H9 (cell line): ENCODE measurements at regions not wholly inside any gene's neighbourhood (a gene's known extent, or its start where the extent isn't known, plus 50 kb on each side); places are given as distances from the start of the nearest gene placed in this dataset.

Experiments
- DNase-seq: peaks from one replicate; pipeline ENCODE4 v3.0.0-alpha.2; 2017
- H2AFZ ChIP-seq: one replicate; pipeline ENCODE4 v1.6.1; 2013; ENCODE audit warnings: mild to moderate bottlenecking, low read length, control low read depth, moderate library complexity
- H2AK5ac ChIP-seq: 2 replicates; pipeline ENCODE4 v1.6.1; 2013; ENCODE audit warnings: low read length, control low read depth, mixed read lengths; ENCODE audit not compliant: insufficient read length
- H2BK120ac ChIP-seq: one replicate; pipeline ENCODE4 v1.6.1; 2013; ENCODE audit warnings: low read depth, mild to moderate bottlenecking, low read length, control low read depth, inconsistent platforms; ENCODE audit not compliant: poor library complexity, severe bottlenecking
- H2BK12ac ChIP-seq: 2 replicates; pipeline ENCODE4 v1.6.1; 2013; ENCODE audit warnings: low read length, control low read depth, mixed read lengths, low read depth; ENCODE audit not compliant: insufficient read length
- H2BK15ac ChIP-seq: 2 replicates; pipeline ENCODE4 v1.6.1; 2013; ENCODE audit warnings: low read depth, low read length, control low read depth
- H2BK20ac ChIP-seq: one replicate; pipeline ENCODE4 v1.6.1; 2013; ENCODE audit warnings: low read depth, mild to moderate bottlenecking, low read length, control low read depth, inconsistent platforms; ENCODE audit not compliant: poor library complexity, severe bottlenecking
- H2BK5ac ChIP-seq: 2 replicates; pipeline ENCODE4 v1.6.1; 2013; ENCODE audit warnings: low read length, control low read depth, mixed read lengths; ENCODE audit not compliant: insufficient read length
- H3K14ac ChIP-seq: 2 replicates; pipeline ENCODE4 v1.6.1; 2013; ENCODE audit warnings: low read length, control low read depth; ENCODE audit not compliant: insufficient read depth
- H3K18ac ChIP-seq: 2 replicates; pipeline ENCODE4 v1.6.1; 2013; ENCODE audit warnings: low read depth, mild to moderate bottlenecking, mixed read lengths, low read length, control low read depth; ENCODE audit not compliant: insufficient read length
- H3K23ac ChIP-seq: 2 replicates; pipeline ENCODE4 v1.6.1; 2013; ENCODE audit warnings: low read length, control low read depth, mixed read lengths, low read depth; ENCODE audit not compliant: insufficient read length
- H3K23me2 ChIP-seq: 2 replicates; pipeline ENCODE4 v1.6.1; 2013; ENCODE audit warnings: low read depth, mild to moderate bottlenecking, mixed read lengths, low read length, control low read depth; ENCODE audit not compliant: insufficient read length, poor library complexity, severe bottlenecking
- H3K27ac ChIP-seq: 2 replicates; pipeline ENCODE4 v1.5.1; 2013; ENCODE audit warnings: low read length, control low read depth, mixed read lengths, low read depth; ENCODE audit not compliant: insufficient read length
- H3K27me3 ChIP-seq: 2 replicates; pipeline ENCODE4 v1.6.1; 2013; ENCODE audit warnings: low read length, control low read depth, inconsistent platforms; ENCODE audit not compliant: insufficient read depth
- H3K4ac ChIP-seq: 2 replicates; pipeline ENCODE4 v1.6.1; 2013; ENCODE audit warnings: low read depth, mild to moderate bottlenecking, control low read depth, inconsistent platforms, low read length, moderate library complexity
- H3K4me1 ChIP-seq: 2 replicates; pipeline ENCODE4 v1.6.1; 2013; ENCODE audit warnings: low read length, control low read depth, inconsistent platforms; ENCODE audit not compliant: insufficient read depth
- H3K4me2 ChIP-seq: 2 replicates; pipeline ENCODE4 v1.6.1; 2013; ENCODE audit warnings: low read length, control low read depth, mixed read lengths; ENCODE audit not compliant: insufficient read length, insufficient read depth
- H3K56ac ChIP-seq: 2 replicates; pipeline ENCODE4 v1.6.1; 2013; ENCODE audit warnings: low read depth, mild to moderate bottlenecking, mixed read lengths, low read length, control low read depth; ENCODE audit not compliant: insufficient read length
- H3K79me1 ChIP-seq: 2 replicates; pipeline ENCODE4 v1.6.1; 2013; ENCODE audit warnings: low read depth, mild to moderate bottlenecking, moderate library complexity, low read length, control low read depth, inconsistent platforms; ENCODE audit not compliant: insufficient read depth, poor library complexity, severe bottlenecking
- H3K79me2 ChIP-seq: 2 replicates; pipeline ENCODE4 v1.6.1; 2013; ENCODE audit warnings: low read length, control low read depth, inconsistent platforms; ENCODE audit not compliant: insufficient read depth
- H3K9ac ChIP-seq: 2 replicates; pipeline ENCODE4 v1.6.1; 2013; ENCODE audit warnings: low read length, control low read depth, mixed read lengths; ENCODE audit not compliant: insufficient read length; ENCODE audit errors: extremely low read depth
- H3K9me3 ChIP-seq: one replicate; pipeline ENCODE4 v1.6.1; 2013; ENCODE audit warnings: low read depth, low read length, inconsistent platforms; ENCODE audit not compliant: control insufficient read depth
- H3T11ph ChIP-seq: one replicate; pipeline ENCODE4 v1.6.1; 2013; ENCODE audit warnings: mild to moderate bottlenecking, low read length, control low read depth, inconsistent platforms
- H4K20me1 ChIP-seq: one replicate; pipeline ENCODE4 v1.6.1; 2013; ENCODE audit not compliant: control insufficient read depth, insufficient read length, insufficient read depth
- H4K5ac ChIP-seq: 2 replicates; pipeline ENCODE4 v1.6.1; 2013; ENCODE audit warnings: low read depth, mild to moderate bottlenecking, mixed read lengths, low read length, control low read depth; ENCODE audit not compliant: insufficient read length
- H4K8ac ChIP-seq: replicated peaks from 2 replicates; pipeline ENCODE4 v1.6.1; 2013; ENCODE audit warnings: low read length, control low read depth, mixed read lengths, low read depth; ENCODE audit not compliant: insufficient read length
- H4K91ac ChIP-seq: 2 replicates; pipeline ENCODE4 v1.6.1; 2013; ENCODE audit warnings: low read depth, mild to moderate bottlenecking, moderate library complexity, mixed read lengths, low read length, control low read depth; ENCODE audit not compliant: insufficient read length
- H3K27ac Mint-ChIP-seq, 3 experiments: 2 replicates in 2 of 3; 3 replicates in 1 of 3; pipeline ENCODE4 v1.8.0; 2020 to 2021; ENCODE audit warnings: mixed read lengths in 3 of 3, mild to moderate bottlenecking in 1 of 3, moderate library complexity in 1 of 3
- H3K27me3 Mint-ChIP-seq: 2 replicates; pipeline ENCODE4 v1.8.0; 2021; ENCODE audit warnings: low read depth, mild to moderate bottlenecking, moderate library complexity, mixed read lengths
- H3K36me3 Mint-ChIP-seq, 3 experiments: 2 replicates in 2 of 3; 3 replicates in 1 of 3; pipeline ENCODE4 v1.8.0; 2020 to 2021; ENCODE audit warnings: low read depth in 3 of 3, mixed read lengths in 3 of 3; ENCODE audit not compliant: insufficient read depth in 1 of 3
- H3K4me1 Mint-ChIP-seq, 2 experiments: 2 replicates each; pipeline ENCODE4 v1.8.0; 2020; ENCODE audit warnings: mixed read lengths in 2 of 2
- H3K4me3 Mint-ChIP-seq, 2 experiments: 2 replicates in 1 of 2; 3 replicates in 1 of 2; pipeline ENCODE4 v1.8.0; 2020 to 2021; ENCODE audit warnings: mild to moderate bottlenecking in 2 of 2, mixed read lengths in 2 of 2, moderate library complexity in 1 of 2
- H3K9me3 Mint-ChIP-seq, 2 experiments: 2 replicates in 1 of 2; 3 replicates in 1 of 2; pipeline ENCODE4 v1.8.0; 2020; ENCODE audit warnings: mild to moderate bottlenecking in 2 of 2, mixed read lengths in 2 of 2, moderate library complexity in 1 of 2
- CTCF ChIP-seq: fragments of 200-600 bp; sonication (generic); conservative IDR thresholded peaks from 3 replicates; pipeline ENCODE4 v1.8.0; 2021; ENCODE audit warnings: antibody characterized with exemption, mild to moderate bottlenecking
- WGBS: extraction: QIAGEN DNeasy Blood & Tissue Kit; methylation state at CpG from one replicate; pipeline ENCODE4 v1.1.7; 2013; ENCODE audit warnings: missing lambda C conversion rate, low lambda C conversion rate, mixed read lengths; ENCODE audit not compliant: insufficient read length; ENCODE audit errors: extremely low coverage; 5-methylcytosine and 5-hydroxymethylcytosine counted together

- Histone ChIP-seq H3K27ac (no peak overlapping the region), H2BK20ac (no peak overlapping the region), H2AFZ (no peak overlapping the region), H3K27me3 (no peaks in the 10 kb centered on the region), H3K4ac (no peak overlapping the region), H2BK5ac (no peak overlapping the region), H4K5ac (no peak overlapping the region), H4K8ac (no peak overlapping the region), H2AK5ac (no peak overlapping the region), H3K56ac (no peak overlapping the region), H2BK120ac (no peak overlapping the region), H3K23ac (no peak overlapping the region), H3K4me2 (no peak overlapping the region), H2BK15ac (no peak overlapping the region), H3K9ac (no peak overlapping the region), H3K23me2 (no peaks in the 10 kb centered on the region), H3K9me3 (no peaks in the 10 kb centered on the region), H3K4me1 (no peaks in the 10 kb centered on the region; the same call in 1 of the 2 replicates), H2BK12ac (no peak overlapping the region), H4K20me1 (no peaks in the 10 kb centered on the region), H3K79me2 (no peaks in the 10 kb centered on the region), H3T11ph (no peak overlapping the region), H4K91ac (no peak overlapping the region), H3K18ac (no peak overlapping the region), H3K79me1 (no peaks in the 10 kb centered on the region), H3K14ac (no peak overlapping the region)
- DNase-seq, result peak; percentile 46
- no peak overlapping the region for H3K27ac Mint-ChIP-seq
- peaks cover 14 to 25% of the 10 kb centered on the region in 2 experiments for H3K4me1 Mint-ChIP-seq
- no CpG with 5 or more reads among the region's 1 CpG for WGBS
- H3K9me3 Mint-ChIP-seq, result 0 out of 5 replicates have a peak, but pooled peaks cover 0 to 2% of the 10 kb centered on the region in 2 experiments
- TF ChIP-seq CTCF, result peak; percentile 24; the same call in 2 of the 3 replicates
- no peak overlapping the region for H3K4me3 Mint-ChIP-seq
- H3K27me3 Mint-ChIP-seq, result peaks cover 1% of the 10 kb centered on the region; the same call in 1 of the 2 replicates
- H3K36me3 Mint-ChIP-seq, result peaks cover 0 to 2% (median 0%) of the 10 kb centered on the region in 3 experiments; a peak in 1 of 7 replicates
These were observed 365.5 kb upstream of the KLHL29 start for GRCh38 chr2:23019476-23019875.
